ENCODE measurements at regions not wholly inside any gene's neighbourhood (a gene's known extent, or its start where the extent isn't known, plus 50 kb on each side); places are given as distances from the start of the nearest gene placed in this dataset.

- TF ChIP-seq EZH2 (IDR thresholded peaks at IDR 0.05; ENCODE audit: borderline replicate concordance) (no peak), CTCF (IDR thresholded peaks at IDR 0.05; ENCODE audit: poor library complexity) (no peak), EZH2phosphoT487 (IDR thresholded peaks at IDR 0.05; ENCODE audit: low read depth, severe bottlenecking, unreplicated experiment) (no peak)
These were observed 195.9 kb downstream of the TFCP2L1 start for GRCh38 chr2:121089166-121089510.
